Tibial nerve (tissue), 4 donors: ENCODE measurements at regions not wholly inside any gene's neighbourhood (a gene's known extent, or its start where the extent isn't known, plus 50 kb on each side); places are given as distances from the start of the nearest gene placed in this dataset.

Experiments
- DNase-seq, 2 donors: peaks; one replicate each; pipeline ENCODE4 v3.0.0-alpha.2; 2019; ENCODE audit warnings: low spot score in 2 of 2
- H3K27ac ChIP-seq, 4 donors: fragments of 200-600 bp; sonication (generic) in 3 of 4; one replicate each; pipeline ENCODE4 v1.5.1; 2017 to 2019; ENCODE audit warnings: mild to moderate bottlenecking in 1 of 4
- H3K27me3 ChIP-seq, 2 donors: fragments of 200-600 bp; sonication (generic) in 1 of 2; one replicate each; pipeline versions ENCODE4 v1.5.1 to v1.6.0; 2017 to 2019
- H3K36me3 ChIP-seq, 3 donors: fragments of 200-600 bp; sonication (generic); one replicate each; pipeline ENCODE4 v1.5.1; 2018 to 2019
- H3K4me1 ChIP-seq, 4 donors: fragments of 200-600 bp; sonication (generic) in 3 of 4; one replicate each; pipeline ENCODE4 v1.5.1; 2017 to 2019
- H3K4me3 ChIP-seq, 4 donors: fragments of 200-600 bp; sonication (generic) in 3 of 4; one replicate each; pipeline ENCODE4 v1.5.1; 2017 to 2019; ENCODE audit warnings: mild to moderate bottlenecking in 1 of 4, moderate library complexity in 1 of 4
- H3K9me3 ChIP-seq, 4 donors: fragments of 200-600 bp; sonication (generic) in 3 of 4; one replicate each; pipeline ENCODE4 v1.5.1; 2017 to 2019
- EP300 ChIP-seq, 2 donors: sonication (generic); formaldehyde crosslinking; IDR thresholded peaks; one replicate each; pipeline ENCODE4 v1.6.1; 2017; ENCODE audit warnings: antibody characterized with exemption in 2 of 2, mild to moderate bottlenecking in 1 of 2
- POLR2A ChIP-seq, 2 donors: fragments of 450-650 bp; IDR thresholded peaks; one replicate each; pipeline ENCODE4 v1.6.1; 2017; ENCODE audit warnings: antibody characterized with exemption in 2 of 2, mild to moderate bottlenecking in 2 of 2, moderate library complexity in 2 of 2
- WGBS, 2 donors: methylation state at CpG; one replicate each; pipeline ENCODE4 v1.1.5; 2018; 5-methylcytosine and 5-hydroxymethylcytosine counted together
- TF ChIP-seq, protein P1 (sequence below), 5 experiments: fragments of 200-600 bp in 3 of 5; fragments of 450-650 bp in 2 of 5; sonication (generic) in 3 of 5; IDR thresholded peaks; one replicate each; pipeline ENCODE4 v1.5.1; 2016 to 2019; ENCODE audit warnings: antibody characterized with exemption in 5 of 5, mild to moderate bottlenecking in 3 of 5, moderate library complexity in 2 of 5

DNA sequence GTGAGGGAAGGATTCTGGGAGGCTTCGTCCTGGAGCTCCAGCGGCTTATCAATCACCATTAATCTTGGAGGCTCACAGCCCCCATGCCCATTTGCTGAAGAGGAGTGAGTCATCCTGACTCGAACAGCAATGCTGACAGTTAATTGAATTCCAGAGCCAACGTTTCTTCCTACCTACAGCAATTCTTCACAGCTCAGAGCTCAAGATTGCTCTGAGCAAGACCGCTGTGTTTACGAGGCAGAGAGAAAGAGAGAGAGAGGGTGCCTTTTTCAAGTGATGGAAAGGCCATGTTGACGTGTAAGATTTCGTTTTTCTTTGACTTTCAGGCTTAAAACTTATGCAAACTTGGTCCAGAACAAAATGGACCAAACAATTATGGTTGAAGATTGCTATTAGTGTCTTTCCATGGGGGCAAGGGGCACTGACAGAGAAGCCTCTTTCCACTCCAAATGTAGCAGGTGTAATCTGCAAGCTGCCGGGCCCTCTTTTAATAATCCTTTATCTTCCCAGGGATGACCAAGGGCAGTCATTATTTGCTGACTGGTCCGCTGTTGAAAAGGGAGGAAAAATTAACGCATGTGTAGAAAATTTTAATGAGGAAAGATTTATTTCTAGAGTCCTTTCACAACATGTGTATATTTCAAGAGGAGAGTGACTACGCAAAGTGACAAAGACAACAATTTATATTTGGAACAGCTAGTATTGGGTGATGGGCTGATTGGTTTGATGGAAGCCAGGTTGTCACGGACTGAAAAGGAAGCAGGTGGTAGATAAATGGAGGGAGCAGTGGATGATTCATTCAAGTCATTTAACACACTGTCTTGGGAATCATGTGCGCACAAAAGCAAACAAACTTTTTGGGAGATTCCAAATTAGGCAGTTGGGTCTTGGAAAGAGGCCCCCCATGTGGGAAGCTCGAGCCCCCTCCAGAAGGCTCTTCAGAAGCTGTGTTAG is 136.1 kb upstream of the IRF2BP2 start:
- no peak overlapping the region for H3K27ac ChIP-seq
- WGBS, 2 donors = 88 to 89% methylated on average over 15 of the region's 15 CpGs
- H3K36me3 ChIP-seq = no peaks in the 10 kb centered on the region
- H3K4me3 ChIP-seq = no peak overlapping the region
- H3K9me3 ChIP-seq = no peaks in the 10 kb centered on the region
- no peak for TF ChIP-seq EP300 (IDR thresholded peaks at IDR 0.05)
- no peak for TF ChIP-seq POLR2A (IDR thresholded peaks at IDR 0.05)
- TF ChIP-seq, protein P1, sequence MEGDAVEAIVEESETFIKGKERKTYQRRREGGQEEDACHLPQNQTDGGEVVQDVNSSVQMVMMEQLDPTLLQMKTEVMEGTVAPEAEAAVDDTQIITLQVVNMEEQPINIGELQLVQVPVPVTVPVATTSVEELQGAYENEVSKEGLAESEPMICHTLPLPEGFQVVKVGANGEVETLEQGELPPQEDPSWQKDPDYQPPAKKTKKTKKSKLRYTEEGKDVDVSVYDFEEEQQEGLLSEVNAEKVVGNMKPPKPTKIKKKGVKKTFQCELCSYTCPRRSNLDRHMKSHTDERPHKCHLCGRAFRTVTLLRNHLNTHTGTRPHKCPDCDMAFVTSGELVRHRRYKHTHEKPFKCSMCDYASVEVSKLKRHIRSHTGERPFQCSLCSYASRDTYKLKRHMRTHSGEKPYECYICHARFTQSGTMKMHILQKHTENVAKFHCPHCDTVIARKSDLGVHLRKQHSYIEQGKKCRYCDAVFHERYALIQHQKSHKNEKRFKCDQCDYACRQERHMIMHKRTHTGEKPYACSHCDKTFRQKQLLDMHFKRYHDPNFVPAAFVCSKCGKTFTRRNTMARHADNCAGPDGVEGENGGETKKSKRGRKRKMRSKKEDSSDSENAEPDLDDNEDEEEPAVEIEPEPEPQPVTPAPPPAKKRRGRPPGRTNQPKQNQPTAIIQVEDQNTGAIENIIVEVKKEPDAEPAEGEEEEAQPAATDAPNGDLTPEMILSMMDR (IDR thresholded peaks at IDR 0.05) = no peak
- peaks cover 0 to 27% (median 8%) of the 10 kb centered on the region in 4 donors for H3K4me1 ChIP-seq
- no peak for DNase-seq
- no peaks in the 10 kb centered on the region for H3K27me3 ChIP-seq

GRCh38 chr1:234745276-234745675 is 135.3 kb upstream of the IRF2BP2 start:
- DNase-seq = no peak
- no peaks in the 10 kb centered on the region for H3K27me3 ChIP-seq
- WGBS, 2 donors = 95 to 96% methylated on average over 11 of the region's 11 CpGs
- H3K27ac ChIP-seq = no peak overlapping the region
- H3K4me3 ChIP-seq = no peak overlapping the region
- peaks cover 0 to 20% (median 8%) of the 10 kb centered on the region in 4 donors for H3K4me1 ChIP-seq
- TF ChIP-seq POLR2A (IDR thresholded peaks at IDR 0.05) (no peak), EP300 (IDR thresholded peaks at IDR 0.05) (no peak)
- TF ChIP-seq, protein P1 (IDR thresholded peaks at IDR 0.05) = no peak
- H3K36me3 ChIP-seq = no peaks in the 10 kb centered on the region
- H3K9me3 ChIP-seq = no peaks in the 10 kb centered on the region

DNA sequence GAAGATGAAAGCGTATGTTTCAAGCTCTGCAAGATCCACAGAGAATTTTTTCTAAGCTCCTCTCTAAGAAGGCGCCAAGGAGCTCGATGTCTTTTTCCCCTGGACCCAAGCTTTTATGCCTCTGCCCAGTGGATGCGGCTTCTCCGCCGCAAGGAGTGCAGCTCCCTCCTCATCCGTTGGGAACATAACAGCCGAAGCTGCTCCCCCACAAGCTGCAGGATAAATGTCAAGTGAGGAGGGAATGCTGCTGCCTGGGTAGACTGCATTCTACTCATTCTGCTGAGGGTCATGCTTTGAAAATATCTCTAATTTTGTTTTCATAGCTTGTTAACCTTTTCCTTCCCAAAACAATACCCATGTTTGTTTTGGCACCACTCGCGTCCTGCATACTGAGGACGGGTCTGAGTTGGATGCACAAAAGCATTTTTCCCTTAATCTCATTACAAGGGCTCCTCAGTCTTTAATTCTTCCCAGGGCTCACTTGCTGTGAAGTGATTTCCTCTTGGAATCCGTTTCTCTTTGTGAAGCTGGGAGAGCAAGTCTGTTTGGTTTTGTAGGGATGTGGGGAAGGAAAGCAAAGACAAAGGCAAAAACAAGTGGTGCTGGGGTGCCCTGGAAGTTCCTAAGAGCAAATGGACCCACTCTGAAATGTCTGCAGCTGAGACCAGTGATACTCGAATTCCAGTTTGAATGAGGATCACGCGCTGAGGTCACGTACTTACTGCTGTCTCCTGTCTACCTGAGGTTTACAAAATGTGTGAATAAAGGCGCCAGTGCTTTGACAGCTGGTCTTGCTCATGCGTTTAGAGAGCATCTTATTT is 134.0 kb upstream of the IRF2BP2 start:
- no peak for DNase-seq
- Histone ChIP-seq H3K9me3 (no peaks in the 10 kb centered on the region), H3K4me3 (peak overlapping the region in 2 of 4 donors; percentile 5 to 8), H3K27ac (peak overlapping the region; percentile 27 to 80 (median 61)), H3K27me3 (no peaks in the 10 kb centered on the region), H3K4me1 (peaks cover 0 to 20% (median 8%) of the 10 kb centered on the region in 4 donors), H3K36me3 (no peaks in the 10 kb centered on the region)
- TF ChIP-seq, protein P1 (IDR thresholded peaks at IDR 0.05) = peak in 1 of 5 experiments; percentile 11
- TF ChIP-seq POLR2A (IDR thresholded peaks at IDR 0.05) (no peak), EP300 (IDR thresholded peaks at IDR 0.05) (peak in 1 of 2 donors; percentile 16)
- 21% methylated on average over 18 of the region's 18 CpGs for WGBS, 2 donors

DNA sequence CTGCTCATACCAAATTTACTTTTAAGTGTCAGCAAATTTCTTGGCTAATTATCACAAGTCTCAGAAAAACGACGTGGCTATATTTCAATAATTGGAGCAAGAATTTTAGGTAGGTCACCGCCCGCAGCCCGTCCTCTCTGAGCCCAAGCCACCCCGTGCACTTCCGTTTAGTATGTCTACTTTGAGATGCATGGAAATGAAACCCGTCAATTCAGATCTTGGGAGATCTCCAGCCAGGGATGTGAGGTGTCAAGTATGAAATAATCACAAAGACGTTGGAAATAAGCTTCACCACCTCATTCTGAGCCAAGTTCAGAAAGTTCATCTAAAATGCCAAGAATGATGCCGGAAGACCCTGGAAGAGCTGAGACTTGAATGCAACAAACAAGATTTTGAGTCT is 132.6 kb upstream of the IRF2BP2 start:
- H3K27ac ChIP-seq = no peak overlapping the region
- no peaks in the 10 kb centered on the region for H3K9me3 ChIP-seq
- no peak for TF ChIP-seq EP300 (IDR thresholded peaks at IDR 0.05)
- TF ChIP-seq POLR2A (IDR thresholded peaks at IDR 0.05) = no peak
- TF ChIP-seq, protein P1 (IDR thresholded peaks at IDR 0.05) = no peak
- H3K27me3 ChIP-seq = no peaks in the 10 kb centered on the region
- no peak overlapping the region for H3K4me3 ChIP-seq
- H3K4me1 ChIP-seq = peaks cover 0 to 20% (median 8%) of the 10 kb centered on the region in 4 donors
- no peak for DNase-seq
- WGBS, 2 donors = 78 to 80% methylated on average over 10 of the region's 10 CpGs
- no peaks in the 10 kb centered on the region for H3K36me3 ChIP-seq
